Hematopoietic multipotent progenitor cell treated with erythropoietin and hydrocortisone succinate and interleukin-3 and kit ligand, for 8 days (in vitro differentiated cells): ENCODE measurements at regions not wholly inside any gene's neighbourhood (a gene's known extent, or its start where the extent isn't known, plus 50 kb on each side); places are given as distances from the start of the nearest gene placed in this dataset.

ENCODE experiments used
- DNase-seq: peaks from one replicate; pipeline ENCODE4 v3.0.0-alpha.2; 2015

DNA sequence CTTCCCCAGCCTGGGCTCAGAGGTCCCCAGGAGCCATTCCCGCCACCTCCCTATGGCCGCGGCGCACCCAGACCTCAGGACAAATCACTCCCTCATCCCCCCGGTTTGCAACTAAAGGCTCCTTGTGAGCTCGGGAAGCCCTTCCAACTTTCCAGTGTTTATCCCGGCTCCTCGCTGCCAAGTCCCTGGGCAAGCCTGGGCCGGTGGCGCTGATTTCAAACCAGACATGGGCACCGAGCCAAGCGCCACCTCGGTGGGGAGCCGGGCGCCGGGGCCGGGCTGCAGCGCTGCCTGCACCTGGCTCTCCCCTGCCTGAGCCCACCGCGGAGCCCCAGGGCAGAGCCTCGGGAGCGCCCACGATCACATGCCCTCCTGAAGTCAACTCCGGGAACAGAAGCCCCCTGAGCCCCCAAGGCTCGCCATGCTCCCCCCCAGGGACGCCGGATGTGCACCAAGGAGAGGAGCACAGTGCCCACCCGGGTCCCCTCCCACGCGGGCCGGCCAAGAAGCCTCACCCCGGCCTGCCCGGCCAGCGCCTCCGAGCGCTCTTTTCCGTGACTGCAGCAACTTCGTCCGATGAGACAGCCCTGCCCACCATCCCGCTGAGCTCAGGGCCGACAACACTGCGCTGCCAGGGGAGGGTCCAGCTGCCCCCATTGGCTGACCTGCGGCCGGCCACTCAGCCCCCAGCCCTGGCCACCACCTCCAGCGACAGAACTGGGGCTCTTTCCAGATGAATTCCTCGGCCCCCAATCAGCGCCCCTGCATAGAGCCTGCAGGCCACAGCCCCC lies 50.0 kb downstream of the NCOR2 start:
- no peak for DNase-seq

GRCh38 chr12:124516850-124517249 lies 50.6 kb downstream of the NCOR2 start:
- no peak for DNase-seq

DNA sequence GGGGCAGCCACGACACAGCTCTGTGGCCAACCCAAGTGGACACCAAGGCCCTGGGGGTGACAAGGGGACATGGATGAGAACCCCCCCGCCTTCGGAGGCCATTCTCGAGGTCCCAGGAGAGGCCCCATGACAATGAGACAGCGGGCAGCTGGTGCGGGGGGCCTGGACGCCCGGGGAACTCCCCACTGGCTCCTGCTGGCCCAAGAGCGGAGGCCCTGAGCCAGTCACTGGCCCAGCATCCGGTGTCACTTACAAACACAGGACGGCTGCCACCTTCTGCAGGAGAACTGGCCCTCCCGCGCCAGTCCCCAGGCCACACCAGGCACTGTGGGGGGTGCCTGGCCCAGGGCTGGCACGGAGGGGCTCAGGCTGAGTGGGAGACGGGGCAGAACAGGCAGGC lies 51.4 kb downstream of the NCOR2 start:
- DNase-seq: no peak

DNA sequence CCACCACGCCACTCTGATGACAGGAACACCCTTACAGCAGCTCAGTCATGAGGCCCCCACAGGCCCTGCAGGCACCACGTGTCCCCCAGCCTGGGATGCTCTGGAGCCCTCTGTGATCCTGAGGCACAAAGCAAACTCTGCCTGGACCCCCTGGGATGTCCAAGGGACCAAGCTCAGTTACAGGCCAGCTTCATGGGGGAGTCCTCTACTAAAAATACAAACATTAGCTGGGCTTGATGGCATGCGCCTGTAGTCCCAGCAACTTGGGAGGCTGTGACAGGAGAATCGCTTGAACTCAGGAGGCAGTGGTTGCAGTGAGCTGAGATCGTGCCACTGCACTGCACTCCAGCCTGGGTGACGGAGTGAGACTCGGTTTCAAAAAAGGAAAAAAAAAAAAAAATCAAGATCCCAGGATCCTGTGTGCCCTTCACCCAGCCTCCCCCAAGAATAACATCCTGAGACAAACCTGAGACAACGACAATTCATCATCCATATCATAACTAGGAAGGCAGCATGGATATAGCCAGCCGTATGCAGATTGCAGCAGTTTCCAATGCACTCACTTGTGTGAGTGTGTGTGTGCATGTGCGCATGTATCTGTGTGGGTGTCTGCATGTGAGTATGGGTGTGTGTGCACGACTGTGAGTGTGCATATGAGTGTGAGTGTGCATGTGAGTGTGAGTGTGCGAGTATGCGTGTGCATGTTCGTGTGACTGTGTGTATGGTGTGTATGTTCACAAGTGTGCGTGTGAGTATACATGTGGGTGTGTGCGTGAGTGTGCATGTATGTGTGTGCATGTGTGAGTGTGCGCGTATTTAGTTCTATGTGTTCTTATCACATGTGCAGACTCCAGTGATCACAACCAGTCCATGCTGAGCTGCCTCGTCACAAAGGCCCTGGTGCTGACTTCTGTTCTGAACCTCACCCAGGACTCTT lies 52.1 kb downstream of the NCOR2 start:
- DNase-seq: no peak

DNA sequence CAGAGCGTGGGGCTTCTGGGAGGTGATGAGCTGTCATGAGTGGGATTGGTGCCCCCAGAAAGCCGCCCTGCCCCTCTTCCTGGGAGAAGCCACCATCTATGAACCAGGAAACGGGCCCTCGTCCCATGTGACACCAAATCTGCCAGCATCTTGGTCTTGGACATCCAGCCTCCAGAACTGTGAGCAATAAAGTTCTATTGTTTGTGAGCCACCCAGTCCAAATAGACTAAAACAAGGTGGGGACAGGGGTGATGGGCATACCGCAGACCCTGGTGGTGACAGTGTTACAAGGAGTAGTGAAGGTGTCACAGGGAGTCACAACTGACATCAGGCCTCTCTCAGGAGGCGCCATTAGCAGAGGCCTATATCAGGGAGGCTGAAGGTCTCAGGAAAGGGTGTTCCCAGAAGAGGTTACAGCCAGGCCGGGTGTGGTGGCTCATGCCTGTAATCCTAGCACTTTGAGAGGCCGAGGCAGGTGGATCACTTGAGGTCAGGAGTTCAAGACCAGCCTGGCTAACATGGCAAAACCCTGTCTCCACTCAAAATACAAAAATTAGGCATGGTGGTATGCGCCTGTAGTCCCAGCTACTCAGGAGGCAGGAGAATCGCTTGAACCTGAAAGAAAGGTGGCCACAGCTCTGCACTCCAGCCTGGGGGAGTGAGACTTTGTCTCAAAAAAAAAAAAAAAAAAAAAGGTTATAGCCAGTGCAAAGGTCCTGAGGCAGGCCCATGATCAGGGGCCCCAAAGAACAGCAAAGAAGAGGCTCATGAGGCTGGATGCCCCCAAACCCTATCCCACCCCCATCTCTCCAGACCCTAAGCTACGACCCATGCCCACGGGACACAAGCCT lies 53.0 kb downstream of the NCOR2 start:
- DNase-seq: no peak

DNA sequence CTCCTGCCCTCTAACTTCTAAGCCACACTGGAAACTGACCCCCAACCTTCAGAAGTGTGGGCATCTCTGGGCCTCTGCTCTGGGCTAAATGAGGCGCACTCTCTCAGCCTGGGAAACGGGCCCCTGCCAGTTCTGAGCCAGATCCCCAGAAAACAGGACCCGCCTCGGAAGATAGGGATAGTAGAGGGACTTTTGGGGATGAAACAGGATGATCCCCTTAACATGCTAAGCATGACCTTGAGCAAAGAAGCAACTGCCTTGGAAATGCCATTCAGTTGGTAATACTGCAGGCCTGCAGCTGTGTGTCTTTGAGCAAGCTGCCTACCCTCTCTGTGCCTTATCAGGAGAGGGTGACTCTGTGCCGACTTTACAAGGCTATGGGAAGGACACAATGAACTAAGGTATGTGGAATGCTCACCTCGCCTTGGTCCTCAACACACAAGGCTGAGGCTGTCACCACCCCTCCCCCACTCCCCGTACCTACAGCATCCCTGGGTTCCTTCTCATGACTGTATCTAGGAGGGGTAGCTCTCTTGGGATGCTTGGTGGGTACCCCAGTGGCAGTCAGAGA lies 54.0 kb downstream of the NCOR2 start:
- DNase-seq: no peak

DNA sequence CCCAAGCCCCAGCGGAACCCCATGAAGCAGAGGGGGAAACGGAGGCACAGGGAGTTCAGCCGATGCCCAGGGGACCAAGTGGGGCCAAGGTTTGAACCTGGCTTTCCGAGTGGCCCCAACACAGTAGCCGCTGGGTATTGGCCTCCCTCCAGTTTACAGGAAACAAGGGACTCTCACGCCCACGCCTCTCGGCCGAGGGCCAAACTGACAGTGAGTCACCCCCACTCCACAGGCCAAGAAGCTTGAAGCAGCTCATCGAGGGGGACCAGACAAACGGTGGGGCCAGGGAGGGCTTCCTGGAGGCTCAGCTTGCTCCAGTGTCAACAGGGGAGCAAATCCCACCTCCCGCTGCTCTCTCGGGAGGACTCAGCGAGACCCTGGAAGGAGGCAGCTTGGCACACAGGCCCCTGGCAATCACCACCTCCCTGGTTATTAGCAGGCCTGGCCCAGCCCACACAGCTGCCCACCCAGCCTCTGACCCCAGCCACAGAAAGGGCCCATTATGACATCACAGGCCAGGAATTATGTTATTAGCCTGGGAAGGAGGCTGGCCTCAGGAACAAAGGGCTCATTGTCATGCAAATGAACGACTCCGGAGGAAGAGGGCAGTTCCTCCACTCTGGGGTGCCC lies 54.6 kb downstream of the NCOR2 start:
- peak; percentile 91 for DNase-seq

- DNase-seq: no peak
These were observed 56.0 kb downstream of the NCOR2 start for GRCh38 chr12:124511259-124511985.

GRCh38 chr12:124510301-124510970 lies 57.0 kb downstream of the NCOR2 start:
- DNase-seq: peak; percentile 47

GRCh38 chr12:124509676-124510300 lies 57.6 kb downstream of the NCOR2 start:
- no peak for DNase-seq

DNA sequence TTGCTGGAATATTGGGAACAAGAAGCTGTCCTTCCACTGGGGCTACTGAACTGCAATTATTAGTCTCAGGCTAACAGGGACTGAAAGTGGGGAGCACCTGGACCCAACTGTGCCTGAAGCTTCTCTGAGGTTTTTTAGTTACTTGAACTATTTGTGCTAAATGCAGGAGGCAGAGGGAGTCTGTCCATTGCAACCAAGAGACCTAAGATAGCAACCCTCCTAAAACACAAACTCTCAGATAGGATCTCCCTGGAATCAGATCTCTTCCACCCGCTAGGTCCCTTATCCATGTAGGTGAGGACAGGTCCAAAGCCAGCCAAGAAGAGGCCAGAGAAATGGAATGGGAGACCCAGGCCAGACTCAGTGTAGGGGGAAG lies 58.1 kb downstream of the NCOR2 start:
- no peak for DNase-seq

DNA sequence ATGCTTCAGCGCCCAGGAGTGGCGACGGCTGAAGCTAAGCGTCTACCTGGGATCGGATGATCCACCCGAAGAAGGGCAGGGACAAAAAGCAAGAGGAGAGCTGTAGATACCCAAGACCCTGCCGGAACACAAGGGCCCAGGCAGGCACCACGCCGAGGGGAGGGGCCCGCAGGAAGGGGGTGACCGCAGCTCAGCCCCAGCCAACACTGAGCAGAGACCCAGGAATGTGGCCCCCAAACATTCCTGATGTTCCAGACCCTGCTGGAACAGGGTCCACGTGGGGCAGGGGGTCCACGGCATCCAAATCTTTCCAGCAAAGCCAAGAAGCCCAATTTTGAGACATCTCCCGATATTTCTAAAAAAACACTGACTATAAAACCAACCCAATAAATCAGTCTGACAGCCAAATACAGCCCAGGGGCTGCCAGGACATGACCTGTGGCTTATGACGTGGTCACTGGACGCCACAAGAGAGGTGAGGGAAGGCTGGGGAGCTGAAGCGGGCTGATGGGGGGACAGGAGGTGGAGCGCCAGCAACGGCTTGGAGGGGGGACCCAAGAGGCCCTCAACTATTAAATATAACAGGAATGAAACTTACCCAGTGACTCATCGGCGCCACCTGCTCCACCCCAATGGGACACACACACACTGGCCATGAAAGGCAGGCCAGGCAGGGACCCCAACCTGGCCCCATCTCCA lies 58.9 kb downstream of the NCOR2 start:
- no peak for DNase-seq

GRCh38 chr12:124507188-124508109 lies 60.0 kb downstream of the NCOR2 start:
- no peak for DNase-seq

DNA sequence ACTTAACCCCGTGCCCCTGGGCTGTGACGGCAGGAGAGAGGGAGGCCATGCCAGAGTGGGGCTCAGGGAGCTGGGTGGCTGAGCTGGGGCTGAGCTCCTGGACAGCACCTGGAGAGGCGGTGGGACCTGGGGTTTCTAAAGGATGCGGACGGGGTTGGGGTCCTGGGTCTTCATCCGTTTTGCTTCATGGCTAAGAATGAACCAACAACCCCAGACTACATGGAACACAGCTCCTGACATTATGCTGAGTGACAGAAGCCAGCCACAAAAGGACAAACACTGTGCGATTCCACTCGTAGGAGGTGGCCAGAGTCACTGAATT lies 60.6 kb downstream of the NCOR2 start:
- DNase-seq: no peak

GRCh38 chr12:124506145-124506831 lies 61.1 kb downstream of the NCOR2 start:
- DNase-seq: peak; percentile 57

- DNase-seq: no peak
These were observed 62.2 kb downstream of the NCOR2 start for GRCh38 chr12:124505001-124505818.

- DNase-seq: no peak
These were observed 63.0 kb downstream of the NCOR2 start for GRCh38 chr12:124504273-124505000.
